HG03108 (cell line): ENCODE measurements at regions not wholly inside any gene's neighbourhood (a gene's known extent, or its start where the extent isn't known, plus 50 kb on each side); places are given as distances from the start of the nearest gene placed in this dataset.

Experiments used
- ATAC-seq: cut with Tn5 transposase; IDR thresholded peaks from one replicate; pipeline ENCODE4 v1.9.1; 2021; ENCODE audit warnings: moderate library complexity; ENCODE audit not compliant: unreplicated experiment

GRCh38 chr13:34405410-34406181, 536.5 kb upstream of the NBEA start:
- ATAC-seq: no peak

DNA sequence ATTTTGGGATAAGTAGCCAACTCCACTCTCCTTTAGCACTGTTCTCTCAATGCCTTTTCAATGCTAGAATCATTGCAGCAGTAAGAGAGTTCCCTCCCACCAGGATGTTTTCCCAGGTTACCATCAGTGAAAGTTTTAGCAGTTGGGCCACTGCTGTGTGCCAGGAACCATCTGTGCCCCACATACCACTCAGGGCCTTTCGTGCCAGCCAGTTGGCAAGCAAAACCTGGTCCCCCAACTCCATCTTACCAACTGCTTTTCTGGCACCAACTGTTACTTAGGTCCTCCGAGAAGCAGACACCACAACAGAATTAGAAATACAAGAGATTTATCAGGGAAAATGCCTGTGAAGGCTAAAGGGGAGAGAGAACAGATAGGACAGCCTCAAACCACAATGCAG, 533.4 kb upstream of the NBEA start:
- no peak for ATAC-seq

DNA sequence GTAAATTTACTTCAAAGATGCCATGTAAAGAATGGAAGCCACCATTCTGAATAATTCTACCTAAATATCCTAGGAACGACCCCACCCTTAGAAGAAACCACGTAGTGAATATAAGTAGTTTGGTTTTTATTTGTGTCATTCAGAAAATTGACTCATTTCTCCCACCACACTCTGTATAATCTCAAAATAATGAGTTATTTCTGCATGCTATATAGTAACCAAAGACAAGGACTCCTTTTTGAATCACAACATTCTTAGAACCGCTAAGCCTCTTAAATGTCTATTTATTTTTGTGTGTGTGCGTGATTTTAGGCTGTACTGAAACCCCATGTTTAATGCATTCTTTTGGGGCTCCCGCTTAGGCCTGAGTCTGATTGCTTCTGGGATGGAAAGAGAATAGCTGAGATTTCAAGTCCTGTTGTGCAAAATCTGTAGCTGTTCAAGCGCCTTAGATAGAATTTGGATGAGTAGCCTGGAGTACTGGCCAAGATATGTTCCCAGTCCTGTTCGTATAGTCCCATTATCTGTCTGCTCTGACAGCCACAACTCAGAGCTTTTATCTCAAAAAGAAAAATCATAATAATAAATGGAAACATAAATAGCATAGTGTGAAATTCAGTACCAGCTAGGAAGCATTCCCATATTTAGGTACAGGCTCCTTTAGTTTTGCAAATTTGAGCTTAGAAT, 532.4 kb upstream of the NBEA start:
- ATAC-seq: no peak

GRCh38 chr13:34410678-34411077, 531.4 kb upstream of the NBEA start:
- ATAC-seq: no peak

DNA sequence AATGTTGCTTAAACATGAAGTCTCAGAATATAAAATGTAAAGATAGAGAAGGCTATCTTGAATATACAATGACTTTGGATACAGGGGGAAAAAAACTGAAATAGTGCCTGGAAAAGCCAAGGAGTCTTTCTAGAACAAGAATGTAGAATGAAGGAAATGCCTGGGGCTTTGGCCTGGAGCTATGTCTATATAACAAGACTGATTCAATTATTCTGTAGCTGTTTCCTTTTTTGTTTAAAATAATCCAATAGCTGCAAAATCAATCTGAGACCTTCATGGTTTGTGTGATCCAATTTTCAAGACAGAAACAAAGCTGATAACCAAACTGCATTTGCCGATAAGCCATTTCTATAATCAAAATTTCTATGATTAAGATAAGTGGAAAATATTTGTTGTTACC, 530.9 kb upstream of the NBEA start:
- no peak for ATAC-seq

- no peak for ATAC-seq
Measured at GRCh38 chr13:34411894-34412293, 530.2 kb upstream of the NBEA start.

DNA sequence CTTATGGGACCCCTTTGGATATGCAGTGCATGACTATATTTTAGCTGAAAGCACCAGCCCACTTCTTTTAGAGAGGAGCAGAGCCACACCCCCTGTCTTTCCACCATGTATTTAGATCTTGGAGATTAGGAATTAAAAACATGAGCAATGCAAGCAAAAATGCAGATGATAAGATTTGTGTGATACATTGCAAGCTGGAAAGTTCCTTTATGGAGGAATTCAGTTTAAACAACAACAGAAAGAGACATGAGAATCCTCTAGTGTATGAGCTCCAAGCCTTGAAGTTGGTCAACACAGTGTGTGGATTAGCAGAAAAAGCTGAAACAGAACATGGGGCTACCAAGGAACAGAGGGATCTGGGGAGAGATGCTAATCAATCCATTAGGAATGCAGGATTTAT, 529.8 kb upstream of the NBEA start:
- ATAC-seq: no peak

GRCh38 chr13:34412817-34413375, 529.2 kb upstream of the NBEA start:
- no peak for ATAC-seq

DNA sequence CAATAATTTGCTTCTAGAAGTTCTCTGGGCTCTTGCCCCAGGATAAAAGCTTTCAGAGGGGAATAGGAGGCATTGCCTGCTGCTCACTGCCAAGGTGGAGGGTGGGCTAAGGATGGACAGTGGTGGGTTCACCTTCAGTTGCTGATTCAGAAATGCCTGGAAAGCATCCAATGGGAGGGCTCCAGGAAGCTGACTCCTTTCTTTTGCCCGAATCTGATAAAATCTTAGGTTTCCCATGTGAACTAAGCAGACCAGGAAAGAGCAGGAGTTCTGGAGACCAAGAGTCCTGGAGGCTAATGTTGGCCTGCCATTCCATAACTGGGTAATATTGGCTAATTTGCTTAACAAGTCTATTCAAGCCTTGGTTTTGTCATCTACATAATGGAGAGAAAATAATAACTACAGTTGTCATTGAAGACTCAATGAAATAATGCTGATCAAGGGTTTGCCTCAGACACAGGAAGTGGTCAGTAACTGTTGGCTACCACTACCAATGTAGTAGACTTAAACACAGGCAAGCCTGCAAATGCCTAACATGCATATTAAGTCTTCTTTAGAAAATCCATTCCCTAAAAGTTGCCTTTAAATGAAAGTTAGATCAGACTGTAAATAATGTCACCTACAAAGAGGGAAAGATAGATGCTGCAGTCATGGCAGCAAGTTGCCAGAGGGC, 528.4 kb upstream of the NBEA start:
- ATAC-seq: no peak

- no peak for ATAC-seq
Measured at GRCh38 chr13:34414616-34415015, 527.5 kb upstream of the NBEA start.

DNA sequence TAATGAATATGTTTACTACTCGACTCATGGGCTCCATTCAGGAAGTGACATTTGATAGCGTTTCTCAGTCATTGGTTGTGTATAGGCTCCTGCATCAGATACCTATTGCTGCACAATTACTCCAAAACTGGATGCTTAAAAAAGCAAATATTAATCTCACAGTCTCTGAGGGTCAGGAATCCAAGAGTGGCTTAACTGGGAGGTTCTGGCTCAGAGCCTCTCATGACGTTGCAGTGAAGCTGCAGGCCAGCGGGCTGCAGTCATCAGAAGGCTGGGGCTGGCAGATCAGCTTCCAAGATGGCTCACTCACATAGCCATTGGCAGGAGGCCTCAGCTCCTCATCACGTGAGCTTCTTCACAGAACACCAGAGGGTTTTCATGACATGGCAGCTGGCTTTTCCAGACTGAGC, 525.1 kb upstream of the NBEA start:
- no peak for ATAC-seq

DNA sequence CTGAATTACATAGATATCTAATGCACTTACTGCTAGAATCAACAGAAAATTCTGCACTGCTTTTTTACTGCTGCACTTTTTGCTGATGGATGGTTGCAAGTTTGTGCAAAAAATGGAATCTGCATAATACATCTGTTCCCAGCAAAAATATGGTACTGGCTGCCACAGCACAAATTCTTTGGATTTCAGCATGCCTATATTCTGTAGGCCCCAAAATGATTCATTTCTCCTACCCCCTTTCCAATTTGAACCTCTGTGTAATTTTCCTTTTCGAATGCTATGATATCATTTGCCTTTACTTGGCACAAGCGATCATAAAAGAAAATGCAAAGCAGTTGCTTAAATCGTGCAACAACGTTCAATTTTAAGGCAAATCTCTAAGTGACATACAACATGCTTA, 524.2 kb upstream of the NBEA start:
- ATAC-seq: no peak

DNA sequence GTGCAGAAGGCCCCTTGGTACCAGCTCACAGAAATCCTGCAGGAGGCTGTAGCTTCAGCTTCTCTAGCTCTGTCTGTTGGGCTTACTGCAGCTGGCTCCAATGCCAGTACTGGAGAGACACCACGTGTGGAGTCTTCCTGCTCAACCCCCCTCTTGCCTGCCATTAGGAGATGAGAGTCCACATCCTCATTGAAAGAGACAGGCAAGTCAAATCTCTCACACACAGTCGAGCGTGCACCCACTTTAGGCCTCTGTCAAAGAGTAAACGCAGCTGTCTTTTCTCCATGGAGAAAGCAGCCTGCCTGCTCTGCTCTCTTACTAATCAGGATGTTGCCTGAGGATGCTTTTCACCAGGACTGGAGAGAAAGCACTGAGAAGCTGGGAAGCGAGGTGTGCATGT, 523.0 kb upstream of the NBEA start:
- ATAC-seq: no peak

DNA sequence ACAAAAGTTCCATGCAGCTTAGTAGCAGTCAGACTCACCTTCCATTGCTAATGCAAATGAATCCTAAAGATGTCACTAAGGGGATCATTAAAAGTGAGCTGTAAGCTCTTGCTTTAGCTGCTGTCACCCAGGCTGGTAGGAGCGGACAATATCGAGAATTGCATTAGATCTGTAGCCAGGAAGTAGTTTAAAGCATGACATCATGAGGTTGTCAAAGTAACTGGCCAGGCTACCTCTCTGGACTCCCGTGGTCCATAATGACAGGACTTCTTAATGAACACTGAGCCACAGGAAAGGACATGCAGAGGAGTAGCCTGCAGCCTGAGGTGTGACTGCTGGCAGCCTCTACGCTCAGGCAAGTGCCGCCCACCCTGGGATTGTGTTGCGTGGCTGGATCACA, 522.3 kb upstream of the NBEA start:
- ATAC-seq: no peak

DNA sequence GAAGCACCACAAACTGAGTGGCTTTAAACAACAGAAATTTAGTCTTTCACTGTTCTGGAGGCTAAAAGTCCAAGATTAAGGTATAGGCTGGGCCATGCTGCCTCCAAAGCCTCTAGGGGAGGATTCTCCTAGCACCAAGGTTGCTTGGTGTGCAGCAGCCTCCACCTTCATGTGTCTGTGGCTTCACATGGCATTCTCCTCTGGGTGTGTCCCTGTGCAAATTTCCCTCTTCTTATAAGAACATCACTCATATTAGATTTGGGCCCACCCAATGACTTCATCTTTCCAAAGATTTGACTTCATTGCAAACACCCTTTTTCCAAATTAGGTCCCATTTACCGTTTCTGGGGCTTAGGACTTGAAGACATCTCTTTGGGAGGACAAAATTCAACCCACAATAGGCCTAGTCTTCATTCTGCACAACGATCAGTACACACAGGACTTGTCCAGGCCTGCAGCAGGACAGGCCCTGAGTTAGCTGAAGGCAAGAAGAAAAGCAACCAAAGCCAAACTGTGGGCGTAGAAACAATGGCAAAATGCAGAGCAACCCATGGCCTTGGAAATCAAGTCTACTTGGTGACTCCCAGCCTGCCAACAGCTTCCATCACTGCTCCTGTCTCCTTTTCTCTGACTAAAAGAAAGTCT, 521.2 kb upstream of the NBEA start:
- no peak for ATAC-seq

- ATAC-seq: no peak
Measured at GRCh38 chr13:34421347-34421719, 520.7 kb upstream of the NBEA start.

DNA sequence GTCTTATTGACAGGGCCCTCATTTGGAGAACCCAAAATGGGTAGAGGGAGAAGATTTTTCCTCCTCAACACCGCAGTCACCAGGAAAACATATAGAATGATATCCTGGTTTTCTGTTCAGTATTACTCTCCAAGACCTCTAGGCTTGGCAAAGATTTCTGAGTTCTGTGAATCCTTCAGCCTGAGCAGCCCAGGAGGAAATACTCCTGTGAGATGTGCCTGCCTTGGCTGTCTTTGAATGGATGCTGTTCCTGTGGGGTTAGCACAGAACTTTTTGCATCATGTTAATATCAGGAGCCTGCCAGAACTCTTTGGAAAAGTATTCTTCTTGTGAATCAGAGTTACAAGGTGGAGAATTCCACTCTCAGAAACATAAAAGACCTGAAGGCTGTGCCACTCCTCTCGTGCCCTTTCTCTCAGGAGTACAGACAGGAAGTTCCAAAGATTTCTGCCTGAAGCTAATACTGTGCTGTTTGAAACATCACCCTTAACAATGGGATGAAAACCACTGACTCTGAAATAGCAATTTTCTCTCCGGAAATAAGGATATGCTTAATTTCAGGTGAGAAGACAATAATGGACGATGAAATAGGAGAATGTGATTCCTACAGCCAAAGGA, 520.1 kb upstream of the NBEA start:
- no peak for ATAC-seq

DNA sequence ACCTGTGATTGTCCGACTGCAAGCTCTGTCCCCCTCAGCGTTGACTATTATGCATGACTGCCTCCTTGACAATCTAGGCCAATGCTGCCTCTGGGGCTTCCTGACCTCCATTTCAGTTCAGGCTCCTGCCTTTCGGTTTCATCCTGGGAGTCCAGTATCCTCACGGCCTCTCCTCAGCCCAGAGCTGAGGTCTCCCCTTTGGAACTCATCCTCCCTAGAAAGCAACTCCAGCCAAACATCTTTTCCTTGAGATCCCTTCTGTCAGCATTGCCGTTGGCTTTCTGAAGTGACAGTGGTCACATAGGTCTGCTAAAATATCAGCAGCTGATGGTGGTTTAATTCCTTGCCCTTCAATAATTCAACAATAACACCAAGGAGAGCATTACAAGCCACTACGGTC, 519.1 kb upstream of the NBEA start:
- ATAC-seq: no peak

DNA sequence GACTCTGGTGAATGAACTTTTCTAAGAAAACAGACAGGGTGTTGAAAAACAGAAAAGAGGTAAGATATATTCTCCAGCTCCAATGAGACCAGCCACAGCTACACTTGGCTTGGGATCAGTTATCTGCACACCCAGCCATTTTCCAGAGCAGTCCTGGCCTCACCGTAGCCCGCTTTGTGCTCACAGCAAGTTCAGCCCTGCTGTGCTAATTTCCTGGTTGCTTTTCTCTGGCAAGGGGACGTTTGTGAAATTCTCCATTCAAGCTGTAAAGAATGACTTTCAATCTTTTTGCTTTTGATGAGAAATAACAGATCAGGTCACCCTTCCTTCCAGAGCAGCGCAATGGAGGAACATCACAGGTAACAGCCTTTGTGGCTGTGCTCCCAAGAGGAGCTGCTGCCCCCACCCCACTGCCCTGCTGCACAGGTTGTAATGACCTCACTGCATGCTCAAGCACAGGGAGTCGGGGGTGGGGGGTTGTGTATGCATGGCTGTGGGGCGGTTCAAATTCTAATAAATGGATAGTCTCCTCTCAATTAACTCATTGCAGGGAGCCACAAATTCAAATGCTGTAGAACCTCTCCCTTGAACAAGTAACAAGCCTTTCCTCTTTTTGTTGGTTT, 516.6 kb upstream of the NBEA start:
- ATAC-seq: no peak

DNA sequence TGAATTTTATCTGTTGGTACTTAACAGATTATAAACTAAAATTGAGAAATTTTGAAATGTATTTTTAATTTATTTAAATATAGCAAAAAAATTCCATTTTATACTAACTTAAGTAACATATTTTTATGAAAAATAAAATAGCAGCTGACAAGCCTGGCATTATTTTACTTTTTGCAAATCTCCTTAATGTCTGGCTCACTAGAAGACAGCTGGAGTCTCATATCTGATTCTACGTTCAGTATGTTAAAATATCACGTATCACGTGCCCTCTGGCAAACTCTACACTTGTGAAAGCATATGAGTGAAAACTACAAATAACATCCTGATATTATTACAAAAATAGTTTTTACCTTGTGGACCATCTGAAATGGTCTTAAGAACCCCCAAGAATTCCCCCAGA, 513.2 kb upstream of the NBEA start:
- ATAC-seq: no peak

GRCh38 chr13:34430294-34430693, 511.8 kb upstream of the NBEA start:
- no peak for ATAC-seq
